Muscle of leg (tissue), 3 donors: ENCODE measurements at regions not wholly inside any gene's neighbourhood (a gene's known extent, or its start where the extent isn't known, plus 50 kb on each side); places are given as distances from the start of the nearest gene placed in this dataset.

ENCODE experiments used
- DNase-seq: peaks from one replicate; pipeline ENCODE4 v3.0.0; 2013
- H3K27ac ChIP-seq: one replicate; pipeline ENCODE4 v1.5.1; 2013; ENCODE audit warnings: mild to moderate bottlenecking, low read length, control low read depth
- H3K27me3 ChIP-seq: one replicate; pipeline ENCODE4 v1.6.1; 2013; ENCODE audit warnings: low read length; ENCODE audit not compliant: control insufficient read depth, insufficient read depth
- H3K36me3 ChIP-seq: one replicate; pipeline ENCODE4 v1.6.1; 2013; ENCODE audit warnings: low read length; ENCODE audit not compliant: control insufficient read depth, insufficient read depth
- H3K4me1 ChIP-seq: one replicate; pipeline ENCODE4 v1.6.1; 2013; ENCODE audit warnings: low read length; ENCODE audit not compliant: control insufficient read depth, insufficient read depth
- H3K4me3 ChIP-seq: one replicate; pipeline ENCODE4 v1.5.1; 2013; ENCODE audit warnings: low read length, control low read depth
- H3K9me3 ChIP-seq: replicated peaks from 2 replicates; pipeline ENCODE4 v1.6.1; 2013; ENCODE audit warnings: low read depth, low read length; ENCODE audit not compliant: control insufficient read depth
- WGBS: methylation state at CpG from one replicate; pipeline ENCODE4 v1.1.5; 2013; ENCODE audit warnings: missing lambda C conversion rate; ENCODE audit not compliant: insufficient coverage; 5-methylcytosine and 5-hydroxymethylcytosine counted together

- H3K36me3 ChIP-seq: no peaks in the 10 kb centered on the region
- no peaks in the 10 kb centered on the region for H3K27me3 ChIP-seq
- no CpG with 5 or more reads among the region's 3 CpGs for WGBS
- H3K4me3 ChIP-seq: no peak overlapping the region
- no peaks in the 10 kb centered on the region for H3K4me1 ChIP-seq
- no peaks in the 10 kb centered on the region for H3K9me3 ChIP-seq
- DNase-seq: no peak
- H3K27ac ChIP-seq: no peak overlapping the region
Measured at GRCh38 chr6:155527443-155527842, 71.8 kb upstream of the NOX3 start.

- no peaks in the 10 kb centered on the region for H3K27me3 ChIP-seq
- no peak for DNase-seq
- no peaks in the 10 kb centered on the region for H3K4me1 ChIP-seq
- 39% methylated on average over 6 of the region's 9 CpGs for WGBS
- H3K9me3 ChIP-seq: no peaks in the 10 kb centered on the region
- H3K27ac ChIP-seq: no peak overlapping the region
- H3K4me3 ChIP-seq: no peak overlapping the region
- H3K36me3 ChIP-seq: no peaks in the 10 kb centered on the region
Measured at GRCh38 chr6:155523821-155524651, 68.4 kb upstream of the NOX3 start.

GRCh38 chr6:155521719-155522118, 66.1 kb upstream of the NOX3 start:
- H3K27ac ChIP-seq: no peak overlapping the region
- H3K4me3 ChIP-seq: no peak overlapping the region
- H3K9me3 ChIP-seq: no peaks in the 10 kb centered on the region
- DNase-seq: no peak
- no peaks in the 10 kb centered on the region for H3K4me1 ChIP-seq
- H3K27me3 ChIP-seq: no peaks in the 10 kb centered on the region
- no peaks in the 10 kb centered on the region for H3K36me3 ChIP-seq

GRCh38 chr6:155520078-155520477, 64.4 kb upstream of the NOX3 start:
- no peak overlapping the region for H3K4me3 ChIP-seq
- WGBS: 100% methylated on average over 1 of the region's 2 CpGs
- no peak for DNase-seq

GRCh38 chr6:155519176-155519738, 63.6 kb upstream of the NOX3 start:
- no CpG with 5 or more reads among the region's 1 CpG for WGBS
- H3K4me1 ChIP-seq: no peaks in the 10 kb centered on the region
- H3K9me3 ChIP-seq: no peaks in the 10 kb centered on the region
- no peak overlapping the region for H3K4me3 ChIP-seq
- DNase-seq: no peak
- H3K27me3 ChIP-seq: no peaks in the 10 kb centered on the region
- no peaks in the 10 kb centered on the region for H3K36me3 ChIP-seq
- no peak overlapping the region for H3K27ac ChIP-seq

More at GRCh38 chr6:155520078-155520477, 64.4 kb upstream of the NOX3 start:
- no peaks in the 10 kb centered on the region for H3K36me3 ChIP-seq
- no peaks in the 10 kb centered on the region for H3K27me3 ChIP-seq
- H3K27ac ChIP-seq: no peak overlapping the region
- H3K4me1 ChIP-seq: no peaks in the 10 kb centered on the region
- H3K9me3 ChIP-seq: no peaks in the 10 kb centered on the region

GRCh38 chr6:155517294-155517693, 61.7 kb upstream of the NOX3 start:
- no peaks in the 10 kb centered on the region for H3K27me3 ChIP-seq
- no peaks in the 10 kb centered on the region for H3K9me3 ChIP-seq
- no peaks in the 10 kb centered on the region for H3K36me3 ChIP-seq
- no peak for DNase-seq
- 90% methylated on average over 6 of the region's 8 CpGs for WGBS
- H3K4me3 ChIP-seq: no peak overlapping the region
- H3K27ac ChIP-seq: no peak overlapping the region
- H3K4me1 ChIP-seq: no peaks in the 10 kb centered on the region

- Histone ChIP-seq H3K36me3 (no peaks in the 10 kb centered on the region), H3K27ac (no peak overlapping the region), H3K27me3 (no peaks in the 10 kb centered on the region), H3K4me1 (no peaks in the 10 kb centered on the region), H3K4me3 (no peak overlapping the region), H3K9me3 (no peaks in the 10 kb centered on the region)
- DNase-seq: no peak
- WGBS: no CpG with 5 or more reads among the region's 1 CpG
Measured at GRCh38 chr6:155510879-155511278, 55.2 kb upstream of the NOX3 start.

- H3K27ac ChIP-seq: no peak overlapping the region
- no peaks in the 10 kb centered on the region for H3K36me3 ChIP-seq
- H3K4me1 ChIP-seq: no peaks in the 10 kb centered on the region
- no peak overlapping the region for H3K4me3 ChIP-seq
- 33% methylated on average over 1 of the region's 2 CpGs for WGBS
- no peaks in the 10 kb centered on the region for H3K9me3 ChIP-seq
- no peaks in the 10 kb centered on the region for H3K27me3 ChIP-seq
- no peak for DNase-seq
Measured at GRCh38 chr6:155509743-155510475, 54.3 kb upstream of the NOX3 start.

GRCh38 chr6:155505608-155505989, 50.0 kb upstream of the NOX3 start:
- H3K27me3 ChIP-seq: no peaks in the 10 kb centered on the region
- H3K36me3 ChIP-seq: no peaks in the 10 kb centered on the region
- no peak for DNase-seq
- WGBS: 54% methylated on average over 2 of the region's 2 CpGs
- no peak overlapping the region for H3K4me3 ChIP-seq
- H3K27ac ChIP-seq: no peak overlapping the region
- no peaks in the 10 kb centered on the region for H3K4me1 ChIP-seq
- peaks cover 7% of the 10 kb centered on the region for H3K9me3 ChIP-seq
